GM12891 (cell line): ENCODE measurements at regions not wholly inside any gene's neighbourhood (a gene's known extent, or its start where the extent isn't known, plus 50 kb on each side); places are given as distances from the start of the nearest gene placed in this dataset.

ENCODE experiments used
- POLR2A ChIP-seq: IDR thresholded peaks from 2 replicates; pipeline ENCODE4 v1.6.1; 2011; ENCODE audit warnings: low read depth, low read length, control low read depth
- POLR2AphosphoS5 ChIP-seq: IDR thresholded peaks from 2 replicates; pipeline ENCODE4 v1.6.1; 2011; ENCODE audit warnings: low read depth, low read length, control low read depth
- SPI1 ChIP-seq: IDR thresholded peaks from 2 replicates; pipeline ENCODE4 v1.6.1; 2011; ENCODE audit warnings: low read depth, low read length, control low read depth
- TAF1 ChIP-seq: IDR thresholded peaks from 2 replicates; pipeline ENCODE4 v1.6.1; 2011; ENCODE audit warnings: low read depth, low read length, control low read depth

GRCh38 chrX:42615161-42615563 is 162.8 kb downstream of the PPP1R2C start:
- TF ChIP-seq POLR2AphosphoS5 (no peak), POLR2A (no peak), SPI1 (no peak), TAF1 (no peak)
